ENCODE measurements at regions not wholly inside any gene's neighbourhood (a gene's known extent, or its start where the extent isn't known, plus 50 kb on each side); places are given as distances from the start of the nearest gene placed in this dataset.
A peak's percentile ranks its signal among the peaks of the same experiment; 100 is the strongest.
"Not testable (repeated sequence)": the region's sequence is repeated elsewhere in the genome, so short reads cannot be mapped to it uniquely, and the experiment has no call there.

- DNase-seq, result no peak
Observed at GRCh38 chr5:39656600-39656999, 231.8 kb upstream of the DAB2 start.

- no peak for DNase-seq
Observed at GRCh38 chr5:39654715-39655114, 229.9 kb upstream of the DAB2 start.

- DNase-seq, result not testable (repeated sequence)
Observed at GRCh38 chr5:39652481-39652880, 227.7 kb upstream of the DAB2 start.

- no peak for DNase-seq
Observed at GRCh38 chr5:39652036-39652435, 227.3 kb upstream of the DAB2 start.

- DNase-seq, result peak in 1 of 3 donors; percentile 7
Observed at GRCh38 chr5:39650008-39650762, 225.4 kb upstream of the DAB2 start.

- DNase-seq, result no peak
Observed at GRCh38 chr5:39648848-39649227, 224.1 kb upstream of the DAB2 start.

- peak in 1 of 3 donors; percentile 10 for DNase-seq
Observed at GRCh38 chr5:39648085-39648847, 223.5 kb upstream of the DAB2 start.

GRCh38 chr5:39640552-39640951, 215.8 kb upstream of the DAB2 start:
- DNase-seq, result no peak

- DNase-seq, result peak in 1 of 3 donors; percentile 11
Observed at GRCh38 chr5:39639618-39640089, 214.9 kb upstream of the DAB2 start.

- DNase-seq, result no peak
Observed at GRCh38 chr5:39638813-39639212, 214.0 kb upstream of the DAB2 start.

GRCh38 chr5:39633057-39633456, 208.3 kb upstream of the DAB2 start:
- no peak for DNase-seq

GRCh38 chr5:39631958-39632357, 207.2 kb upstream of the DAB2 start:
- DNase-seq, result peak in 1 of 3 donors; percentile 23

GRCh38 chr5:39629946-39630345, 205.2 kb upstream of the DAB2 start:
- no peak for DNase-seq

- DNase-seq, result no peak
Observed at GRCh38 chr5:39628348-39628747, 203.6 kb upstream of the DAB2 start.

GRCh38 chr5:39624890-39625289, 200.1 kb upstream of the DAB2 start:
- DNase-seq, result no peak

GRCh38 chr5:39624268-39624886, 199.6 kb upstream of the DAB2 start:
- no peak for DNase-seq

GRCh38 chr5:39623291-39623865, 198.6 kb upstream of the DAB2 start:
- DNase-seq, result no peak

- DNase-seq, result no peak
Observed at GRCh38 chr5:39622281-39622680, 197.5 kb upstream of the DAB2 start.

- DNase-seq, result no peak
Observed at GRCh38 chr5:39619168-39619818, 194.5 kb upstream of the DAB2 start.

GRCh38 chr5:39618391-39618790, 193.6 kb upstream of the DAB2 start:
- DNase-seq, result no peak

GRCh38 chr5:39616131-39616530, 191.4 kb upstream of the DAB2 start:
- DNase-seq, result no peak

- DNase-seq, result not testable (repeated sequence)
Observed at GRCh38 chr5:39611076-39611475, 186.3 kb upstream of the DAB2 start.
